ENCODE measurements at regions not wholly inside any gene's neighbourhood (a gene's known extent, or its start where the extent isn't known, plus 50 kb on each side); places are given as distances from the start of the nearest gene placed in this dataset.

GRCh38 chr13:111456452-111457230 lies 136.2 kb downstream of the TEX29 start:
- DNase-seq, result no peak

- DNase-seq, result no peak
These were observed 137.6 kb downstream of the TEX29 start for GRCh38 chr13:111458001-111458531.

GRCh38 chr13:111458739-111459138 lies 138.3 kb downstream of the TEX29 start:
- no peak for DNase-seq

GRCh38 chr13:111459803-111460547 lies 139.5 kb downstream of the TEX29 start:
- no peak for DNase-seq

GRCh38 chr13:111460548-111461444 lies 140.4 kb downstream of the TEX29 start:
- DNase-seq, result peak; percentile 29

- DNase-seq, result no peak
These were observed 141.2 kb downstream of the TEX29 start for GRCh38 chr13:111461445-111462149.

GRCh38 chr13:111462221-111462764 lies 141.9 kb downstream of the TEX29 start:
- no peak for DNase-seq

GRCh38 chr13:111462944-111463343 lies 142.5 kb downstream of the TEX29 start:
- DNase-seq, result no peak

GRCh38 chr13:111467111-111467890 lies 146.9 kb downstream of the TEX29 start:
- DNase-seq, result no peak

GRCh38 chr13:111468037-111468959 lies 147.9 kb downstream of the TEX29 start:
- no peak for DNase-seq

- no peak for DNase-seq
These were observed 149.0 kb downstream of the TEX29 start for GRCh38 chr13:111469450-111469849.

- no peak for DNase-seq
These were observed 149.6 kb downstream of the TEX29 start for GRCh38 chr13:111469916-111470506.

GRCh38 chr13:111470933-111471332 lies 150.5 kb downstream of the TEX29 start:
- DNase-seq, result no peak

GRCh38 chr13:111472083-111472482 lies 151.6 kb downstream of the TEX29 start:
- no peak for DNase-seq

GRCh38 chr13:111472559-111473460 lies 152.4 kb downstream of the TEX29 start:
- DNase-seq, result no peak

GRCh38 chr13:111474136-111475002 lies 153.9 kb downstream of the TEX29 start:
- no peak for DNase-seq

- DNase-seq, result no peak
These were observed 155.0 kb downstream of the TEX29 start for GRCh38 chr13:111475488-111475887.
